GM18505 (cell line): ENCODE measurements at regions not wholly inside any gene's neighbourhood (a gene's known extent, or its start where the extent isn't known, plus 50 kb on each side); places are given as distances from the start of the nearest gene placed in this dataset.
"Not testable (repeated sequence)": the region's sequence is repeated elsewhere in the genome, so short reads cannot be mapped to it uniquely, and the experiment has no call there.

Experiments
- ATAC-seq: cut with Tn5 transposase; IDR thresholded peaks from one replicate; pipeline ENCODE4 v1.9.1; 2021; ENCODE audit not compliant: unreplicated experiment
- POLR2A ChIP-seq: IDR thresholded peaks from 4 replicates; pipeline ENCODE4 v1.6.1; 2011; ENCODE audit warnings: borderline replicate concordance; ENCODE audit not compliant: insufficient read depth, insufficient read length; ENCODE audit errors: extremely low read depth

GRCh38 chr13:58906329-58907007 lies 1257.3 kb downstream of the DIAPH3 start:
- no peak for ATAC-seq
- TF ChIP-seq POLR2A = no peak

DNA sequence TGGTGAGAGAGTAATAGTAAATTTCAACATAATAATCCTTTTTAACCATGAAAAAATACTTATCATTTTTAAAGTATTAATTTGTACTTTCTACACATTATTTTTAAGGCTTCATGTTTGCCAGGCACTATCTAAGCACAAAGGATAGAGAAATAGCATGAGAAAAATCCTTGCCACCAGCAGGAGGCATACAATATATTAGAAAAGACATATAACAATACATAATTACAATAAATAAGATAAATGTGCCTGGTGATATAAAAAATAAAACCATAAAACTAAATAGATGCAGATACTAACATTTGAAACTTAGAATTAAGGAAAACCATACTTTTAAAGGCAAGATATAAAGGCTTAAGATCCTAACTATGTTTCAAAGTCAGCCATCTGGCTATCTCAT lies 1256.4 kb downstream of the DIAPH3 start:
- no peak for TF ChIP-seq POLR2A
- no peak for ATAC-seq

- ATAC-seq = no peak
- no peak for TF ChIP-seq POLR2A
These were observed 1255.6 kb downstream of the DIAPH3 start for GRCh38 chr13:58908019-58908679.

DNA sequence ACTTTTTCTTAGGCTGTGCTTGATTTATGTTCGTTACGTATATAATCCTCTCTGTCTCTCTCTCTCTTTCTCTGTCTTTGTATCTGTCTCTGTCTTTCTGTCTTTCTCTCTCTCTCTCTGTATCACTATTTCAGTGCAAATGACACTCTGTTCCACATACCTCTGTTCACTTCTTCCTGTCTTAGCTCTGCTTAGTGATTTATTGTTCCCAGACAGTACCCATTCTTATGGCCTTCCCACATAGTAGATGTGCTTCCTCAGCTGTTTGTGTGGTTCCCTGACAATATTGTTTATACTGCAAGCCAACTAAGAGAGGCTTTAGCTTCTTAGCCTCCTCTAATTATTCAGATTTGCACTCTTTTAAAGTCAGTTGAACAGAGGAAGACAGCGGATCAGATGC lies 1244.2 kb downstream of the DIAPH3 start:
- no peak for TF ChIP-seq POLR2A
- no peak for ATAC-seq

DNA sequence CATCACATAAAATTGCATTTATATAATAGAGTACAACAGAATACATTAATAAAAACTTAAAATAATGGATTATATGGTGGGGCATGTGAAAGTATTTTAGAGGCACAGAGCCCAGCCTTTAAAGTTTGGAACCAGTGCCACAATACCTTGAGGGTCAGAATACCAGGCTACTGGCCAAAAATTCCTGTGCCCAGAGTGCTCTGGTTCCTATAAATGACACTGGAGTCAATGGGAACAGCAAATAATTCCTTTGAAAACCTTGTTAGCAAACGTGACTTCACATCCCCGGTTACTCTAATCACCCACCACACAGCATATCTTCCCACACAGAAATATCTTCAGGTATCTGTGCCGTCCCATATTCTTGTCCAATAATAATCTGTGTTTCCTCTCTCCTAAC lies 1242.6 kb downstream of the DIAPH3 start:
- no peak for TF ChIP-seq POLR2A
- no peak for ATAC-seq

GRCh38 chr13:58926858-58927257 lies 1236.9 kb downstream of the DIAPH3 start:
- no peak for TF ChIP-seq POLR2A
- ATAC-seq = no peak

DNA sequence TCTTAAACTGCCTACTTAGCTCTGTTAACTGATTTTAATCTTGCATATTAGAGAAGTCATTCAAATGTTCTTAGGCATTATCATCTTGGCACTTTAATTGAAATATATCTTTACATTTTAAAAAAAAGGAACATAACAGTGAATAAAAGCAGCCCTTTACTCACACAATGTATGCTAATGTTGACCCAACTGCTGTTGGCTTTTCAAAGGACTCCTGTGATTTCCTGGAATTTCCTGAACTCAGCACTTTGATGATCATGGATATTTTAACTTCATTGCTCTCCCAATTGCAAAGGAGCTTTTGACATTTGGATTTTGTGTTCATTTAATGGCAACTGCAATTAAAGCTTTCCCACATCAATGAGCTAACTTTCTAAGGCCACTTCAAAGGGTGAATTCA lies 1230.3 kb downstream of the DIAPH3 start:
- ATAC-seq = no peak
- no peak for TF ChIP-seq POLR2A

DNA sequence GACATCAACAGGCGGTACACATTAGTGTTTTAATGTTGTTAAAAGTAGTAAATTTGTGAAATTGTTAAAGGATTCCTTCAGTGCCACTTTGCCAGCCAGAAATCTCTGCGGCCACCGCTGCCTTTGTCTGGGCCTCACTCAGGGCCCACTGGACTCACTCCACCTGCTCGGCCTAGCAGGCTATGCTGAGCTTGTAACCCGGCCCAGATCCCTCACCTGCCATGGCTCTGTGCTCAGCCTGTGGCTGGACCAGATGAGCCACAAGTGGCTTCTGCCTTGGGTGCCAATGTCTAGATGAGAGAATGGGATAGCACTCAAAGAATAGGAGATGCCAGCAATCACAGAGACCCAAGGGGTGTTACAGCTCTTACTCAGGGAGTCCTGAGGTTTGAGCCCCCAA lies 1228.0 kb downstream of the DIAPH3 start:
- no peak for TF ChIP-seq POLR2A
- no peak for ATAC-seq

GRCh38 chr13:58946274-58946673 lies 1217.5 kb downstream of the DIAPH3 start:
- no peak for TF ChIP-seq POLR2A
- ATAC-seq = no peak

DNA sequence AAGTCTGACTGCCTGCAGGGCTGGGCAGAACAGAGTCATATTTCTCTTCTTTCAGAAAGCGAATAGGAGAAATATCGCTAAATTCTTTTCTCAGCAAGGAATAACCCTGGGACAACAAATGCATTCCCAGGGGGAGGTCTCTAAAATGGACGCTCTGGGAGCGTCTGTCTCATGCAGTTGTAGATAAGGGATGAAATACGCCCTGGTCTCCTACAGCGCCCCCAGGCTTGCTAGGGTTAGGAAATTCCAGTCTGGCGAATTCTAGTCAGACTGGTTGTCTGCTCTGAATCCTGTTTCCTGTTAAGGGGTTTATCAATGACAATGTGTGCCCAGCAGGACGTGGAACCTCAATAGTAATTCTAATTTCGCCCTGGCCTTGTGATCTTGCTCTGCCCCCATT lies 1214.1 kb downstream of the DIAPH3 start:
- no peak for ATAC-seq
- TF ChIP-seq POLR2A = no peak

DNA sequence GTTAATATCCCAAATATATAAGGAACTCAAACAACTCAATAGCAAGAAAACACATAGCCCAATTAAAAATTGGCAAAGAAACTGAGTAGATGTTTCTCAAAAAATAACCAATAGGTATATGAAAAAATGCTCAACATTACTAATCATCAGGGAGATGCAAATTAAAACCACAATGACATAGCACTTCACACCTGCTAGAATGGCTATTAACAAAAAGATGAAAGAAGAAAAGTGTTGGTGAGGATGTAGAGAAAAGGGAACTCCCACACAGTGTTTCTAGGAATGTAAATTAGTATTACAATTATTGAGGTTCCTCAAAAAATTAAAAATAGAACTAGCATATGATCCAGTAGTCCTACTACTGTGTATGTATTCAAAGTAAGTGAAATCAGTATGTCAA lies 1212.8 kb downstream of the DIAPH3 start:
- no peak for TF ChIP-seq POLR2A
- no peak for ATAC-seq

DNA sequence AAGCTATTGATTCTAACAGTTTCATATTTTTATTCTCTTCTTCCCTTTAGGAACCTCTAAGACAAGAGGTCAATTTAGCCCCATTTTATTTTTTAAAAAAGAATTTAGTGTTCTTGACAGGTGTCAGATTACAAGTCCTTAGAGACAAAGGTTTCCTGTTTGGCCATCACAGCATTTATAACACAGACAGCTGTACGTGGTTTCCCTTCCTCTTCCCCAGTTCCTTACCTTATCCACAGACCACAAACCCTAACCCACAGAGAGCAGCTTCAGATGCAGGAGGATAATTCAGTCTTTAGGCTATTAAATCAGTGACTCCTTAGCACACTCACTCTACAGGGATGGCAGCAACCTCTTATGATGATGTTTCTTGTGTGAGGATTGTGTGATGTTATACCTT lies 1210.1 kb downstream of the DIAPH3 start:
- ATAC-seq = peak; percentile 93
- TF ChIP-seq POLR2A = no peak

GRCh38 chr13:58955546-58956385 lies 1208.0 kb downstream of the DIAPH3 start:
- ATAC-seq = peak; percentile 51
- no peak for TF ChIP-seq POLR2A

DNA sequence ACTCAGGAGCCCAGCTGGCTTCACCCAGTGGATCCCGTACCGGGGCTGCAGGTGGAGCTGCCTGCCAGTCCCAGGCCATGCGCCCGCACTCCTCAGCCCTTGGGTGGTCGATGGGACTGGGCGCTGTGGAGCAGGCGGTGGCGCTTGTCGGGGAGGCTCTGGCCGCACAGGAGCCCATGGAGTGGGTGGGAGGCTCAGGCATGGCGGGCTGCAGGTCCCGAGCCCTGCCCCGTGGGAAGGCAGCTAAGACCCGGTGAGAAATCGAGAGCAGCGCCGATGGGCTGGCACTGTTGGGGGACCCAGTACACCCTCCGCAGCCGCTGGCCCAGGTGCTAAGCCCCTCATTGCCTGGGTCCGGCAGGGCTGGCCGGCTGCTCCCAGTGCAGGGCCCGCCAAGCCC lies 1205.6 kb downstream of the DIAPH3 start:
- not testable (repeated sequence) for ATAC-seq

GRCh38 chr13:58960888-58961287 lies 1202.8 kb downstream of the DIAPH3 start:
- TF ChIP-seq POLR2A = no peak
- no peak for ATAC-seq

DNA sequence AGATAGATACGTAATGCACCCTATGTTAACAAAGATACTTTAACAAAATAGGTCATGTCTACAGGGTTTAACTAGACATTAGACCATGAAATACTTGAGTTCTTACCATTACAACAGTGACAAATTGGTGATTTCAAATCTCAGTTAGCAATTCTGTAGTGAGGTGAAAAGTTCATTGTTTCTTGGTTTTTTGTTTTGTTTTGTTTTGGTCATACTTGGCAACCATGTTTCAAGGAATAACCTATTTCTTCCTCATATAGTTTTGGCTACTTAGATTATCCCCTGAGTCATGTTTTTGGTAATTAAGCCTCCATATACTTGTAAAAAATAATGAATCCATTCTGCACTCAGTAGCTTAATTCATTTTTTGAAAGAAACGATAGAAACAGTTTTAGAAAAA lies 1200.4 kb downstream of the DIAPH3 start:
- no peak for ATAC-seq
- no peak for TF ChIP-seq POLR2A
